ENCODE measurements at regions not wholly inside any gene's neighbourhood (a gene's known extent, or its start where the extent isn't known, plus 50 kb on each side); places are given as distances from the start of the nearest gene placed in this dataset.

DNA sequence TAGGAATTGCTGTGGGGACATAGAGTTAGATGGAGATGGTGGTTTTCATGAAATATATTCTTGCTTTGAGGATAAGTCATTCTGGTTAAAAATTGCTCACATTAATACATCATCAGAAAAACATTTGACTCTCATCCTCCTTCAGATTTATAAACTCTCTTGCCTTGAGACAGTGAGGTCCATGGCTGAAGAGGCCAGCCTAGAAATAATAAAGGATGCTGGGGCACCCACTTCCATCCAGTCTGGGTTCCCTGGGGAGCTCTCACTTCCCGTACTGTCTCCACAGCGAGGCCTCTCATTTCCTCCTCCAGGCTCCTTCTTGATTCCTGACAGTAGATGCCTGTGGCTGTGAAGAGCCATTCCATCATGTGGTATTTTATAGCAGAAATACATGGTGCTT is 73.3 kb upstream of the PRKG1 start:
- H2AFZ ChIP-seq (ENCODE audit: low read length) = no peak overlapping the region
- H4K20me1 ChIP-seq (ENCODE audit: insufficient read depth, low read length) = no peaks in the 10 kb centered on the region
- peaks cover 16% of the 10 kb centered on the region for H3K4me1 ChIP-seq (ENCODE audit: insufficient read depth, low read length)
- H3K36me3 ChIP-seq (ENCODE audit: insufficient read depth, low read length) = no peaks in the 10 kb centered on the region
- no peaks in the 10 kb centered on the region for H3K27me3 ChIP-seq (ENCODE audit: insufficient read depth, low read length)
- H3K4me3 ChIP-seq (ENCODE audit: insufficient read depth, low read length) = no peak overlapping the region
- peak; percentile 41 for DNase-seq (ENCODE audit: insufficient read length, low spot score, missing footprints)
- TF ChIP-seq, protein P1, sequence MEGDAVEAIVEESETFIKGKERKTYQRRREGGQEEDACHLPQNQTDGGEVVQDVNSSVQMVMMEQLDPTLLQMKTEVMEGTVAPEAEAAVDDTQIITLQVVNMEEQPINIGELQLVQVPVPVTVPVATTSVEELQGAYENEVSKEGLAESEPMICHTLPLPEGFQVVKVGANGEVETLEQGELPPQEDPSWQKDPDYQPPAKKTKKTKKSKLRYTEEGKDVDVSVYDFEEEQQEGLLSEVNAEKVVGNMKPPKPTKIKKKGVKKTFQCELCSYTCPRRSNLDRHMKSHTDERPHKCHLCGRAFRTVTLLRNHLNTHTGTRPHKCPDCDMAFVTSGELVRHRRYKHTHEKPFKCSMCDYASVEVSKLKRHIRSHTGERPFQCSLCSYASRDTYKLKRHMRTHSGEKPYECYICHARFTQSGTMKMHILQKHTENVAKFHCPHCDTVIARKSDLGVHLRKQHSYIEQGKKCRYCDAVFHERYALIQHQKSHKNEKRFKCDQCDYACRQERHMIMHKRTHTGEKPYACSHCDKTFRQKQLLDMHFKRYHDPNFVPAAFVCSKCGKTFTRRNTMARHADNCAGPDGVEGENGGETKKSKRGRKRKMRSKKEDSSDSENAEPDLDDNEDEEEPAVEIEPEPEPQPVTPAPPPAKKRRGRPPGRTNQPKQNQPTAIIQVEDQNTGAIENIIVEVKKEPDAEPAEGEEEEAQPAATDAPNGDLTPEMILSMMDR (IDR thresholded peaks at IDR 0.05; ENCODE audit: extremely low read depth, low read depth, low read length) = no peak
- no peaks in the 10 kb centered on the region for H3K79me2 ChIP-seq (ENCODE audit: insufficient read depth, low read length)
- H3K4me2 ChIP-seq (ENCODE audit: insufficient read depth, low read length) = peak overlapping the region; percentile 34
- H3K27ac ChIP-seq (ENCODE audit: low read depth, low read length) = peak overlapping the region; percentile 66
- H3K9me3 ChIP-seq (ENCODE audit: low read depth, low read length) = no peaks in the 10 kb centered on the region

GRCh38 chr10:51001587-51001986 is 72.7 kb upstream of the PRKG1 start:
- Histone ChIP-seq H3K4me3 (ENCODE audit: insufficient read depth, low read length) (no peak overlapping the region), H3K9me3 (ENCODE audit: low read depth, low read length) (no peaks in the 10 kb centered on the region), H3K4me1 (ENCODE audit: insufficient read depth, low read length) (peaks cover 16% of the 10 kb centered on the region), H2AFZ (ENCODE audit: low read length) (peak overlapping the region; percentile 61), H3K27me3 (ENCODE audit: insufficient read depth, low read length) (no peaks in the 10 kb centered on the region), H4K20me1 (ENCODE audit: insufficient read depth, low read length) (no peaks in the 10 kb centered on the region), H3K79me2 (ENCODE audit: insufficient read depth, low read length) (no peaks in the 10 kb centered on the region), H3K4me2 (ENCODE audit: insufficient read depth, low read length) (peak overlapping the region; percentile 34), H3K36me3 (ENCODE audit: insufficient read depth, low read length) (no peaks in the 10 kb centered on the region), H3K27ac (ENCODE audit: low read depth, low read length) (peak overlapping the region; percentile 66)
- TF ChIP-seq, protein P1 (IDR thresholded peaks at IDR 0.05; ENCODE audit: extremely low read depth, low read depth, low read length) = peak; percentile 61
- DNase-seq (ENCODE audit: insufficient read length, low spot score, missing footprints) = no peak

DNA sequence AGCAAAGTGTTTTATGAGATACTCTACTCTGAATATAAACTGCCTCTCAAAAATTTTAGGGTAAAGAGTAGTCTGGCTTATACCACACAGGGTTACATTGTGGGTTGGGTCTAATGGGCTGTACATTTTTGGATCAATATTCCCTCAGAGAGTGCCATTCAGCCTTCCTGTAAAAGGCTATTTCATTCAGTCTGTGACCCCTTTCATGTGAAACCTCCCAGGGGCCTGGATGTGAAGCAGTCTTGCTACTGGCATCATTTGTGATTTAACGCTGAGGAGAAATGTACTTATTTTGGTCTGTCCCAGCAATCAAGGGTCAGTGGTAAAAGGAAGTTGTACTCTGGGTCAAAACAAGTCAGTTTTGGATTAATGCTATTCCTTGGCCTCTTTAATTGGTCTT is 71.8 kb upstream of the PRKG1 start:
- Histone ChIP-seq H3K27ac (ENCODE audit: low read depth, low read length) (no peak overlapping the region), H2AFZ (ENCODE audit: low read length) (peak overlapping the region; percentile 11), H3K27me3 (ENCODE audit: insufficient read depth, low read length) (no peaks in the 10 kb centered on the region), H3K4me2 (ENCODE audit: insufficient read depth, low read length) (no peak overlapping the region), H3K79me2 (ENCODE audit: insufficient read depth, low read length) (no peaks in the 10 kb centered on the region), H3K9me3 (ENCODE audit: low read depth, low read length) (no peaks in the 10 kb centered on the region), H3K4me3 (ENCODE audit: insufficient read depth, low read length) (no peak overlapping the region), H3K36me3 (ENCODE audit: insufficient read depth, low read length) (no peaks in the 10 kb centered on the region), H3K4me1 (ENCODE audit: insufficient read depth, low read length) (peaks cover 16% of the 10 kb centered on the region), H4K20me1 (ENCODE audit: insufficient read depth, low read length) (no peaks in the 10 kb centered on the region)
- TF ChIP-seq, protein P1 (IDR thresholded peaks at IDR 0.05; ENCODE audit: extremely low read depth, low read depth, low read length) = no peak
- no peak for DNase-seq (ENCODE audit: insufficient read length, low spot score, missing footprints)

- Histone ChIP-seq H3K79me2 (ENCODE audit: insufficient read depth, low read length) (no peaks in the 10 kb centered on the region), H3K4me2 (ENCODE audit: insufficient read depth, low read length) (no peak overlapping the region), H3K27ac (ENCODE audit: low read depth, low read length) (no peak overlapping the region), H2AFZ (ENCODE audit: low read length) (no peak overlapping the region), H3K36me3 (ENCODE audit: insufficient read depth, low read length) (no peaks in the 10 kb centered on the region), H4K20me1 (ENCODE audit: insufficient read depth, low read length) (no peaks in the 10 kb centered on the region), H3K4me3 (ENCODE audit: insufficient read depth, low read length) (no peak overlapping the region), H3K4me1 (ENCODE audit: insufficient read depth, low read length) (peaks cover 16% of the 10 kb centered on the region), H3K27me3 (ENCODE audit: insufficient read depth, low read length) (no peaks in the 10 kb centered on the region), H3K9me3 (ENCODE audit: low read depth, low read length) (no peaks in the 10 kb centered on the region)
- TF ChIP-seq, protein P1 (IDR thresholded peaks at IDR 0.05; ENCODE audit: extremely low read depth, low read depth, low read length) = no peak
- DNase-seq (ENCODE audit: insufficient read length, low spot score, missing footprints) = no peak
These were observed 69.5 kb upstream of the PRKG1 start for GRCh38 chr10:51004776-51005175.
